GM23338 (cell line): ENCODE measurements at regions not wholly inside any gene's neighbourhood (a gene's known extent, or its start where the extent isn't known, plus 50 kb on each side); places are given as distances from the start of the nearest gene placed in this dataset.

Experiments used
- ATAC-seq: fragments of 200-7000 bp; cut with Tn5 transposase; 3 replicates; pipeline ENCODE4 v1.9.1; 2020
- DNase-seq: peaks from one replicate; pipeline ENCODE4 v3.0.0-alpha.2; 2015; ENCODE audit warnings: low spot score
- H2AFZ ChIP-seq: fragments of 200-600 bp; sonication (generic); 2 replicates; pipeline ENCODE4 v1.8.0; 2016; ENCODE audit warnings: antibody characterized with exemption, mild to moderate bottlenecking, moderate library complexity
- H3F3A ChIP-seq: fragments of 200-600 bp; sonication (generic); replicated peaks from 2 replicates; pipeline ENCODE4 v1.8.0; 2017; ENCODE audit warnings: antibody characterized with exemption, mixed run types, low read depth
- H3K27ac ChIP-seq: fragments of 200-600 bp; sonication (generic); 2 replicates; pipeline ENCODE4 v1.6.1; 2016; ENCODE audit warnings: low read depth
- H3K27me3 ChIP-seq: fragments of 200-600 bp; sonication (generic); 2 replicates; pipeline ENCODE4 v1.8.0; 2016; ENCODE audit warnings: mild to moderate bottlenecking, mixed run types, moderate library complexity; ENCODE audit not compliant: insufficient read depth
- H3K36me3 ChIP-seq: fragments of 200-600 bp; sonication (generic); 2 replicates; pipeline ENCODE4 v1.8.0; 2016; ENCODE audit warnings: mild to moderate bottlenecking; ENCODE audit not compliant: insufficient read depth
- H3K4me1 ChIP-seq: fragments of 200-600 bp; sonication (generic); 2 replicates; pipeline ENCODE4 v1.8.0; 2016; ENCODE audit warnings: mild to moderate bottlenecking, moderate library complexity; ENCODE audit not compliant: insufficient read depth
- H3K4me2 ChIP-seq: fragments of 200-600 bp; sonication (generic); 2 replicates; pipeline ENCODE4 v1.7.1; 2017; ENCODE audit warnings: mixed run types
- H3K4me3 ChIP-seq: fragments of 200-600 bp; sonication (generic); 2 replicates; pipeline ENCODE4 v1.6.1; 2016; ENCODE audit warnings: mixed run types
- H3K79me2 ChIP-seq: fragments of 200-600 bp; sonication (generic); replicated peaks from 2 replicates; pipeline ENCODE4 v1.8.0; 2017; ENCODE audit warnings: mild to moderate bottlenecking; ENCODE audit not compliant: insufficient read depth
- H3K9me2 ChIP-seq: fragments of 200-600 bp; sonication (generic); 2 replicates; pipeline ENCODE4 v1.8.0; 2017; ENCODE audit not compliant: insufficient read depth
- H4K20me1 ChIP-seq: fragments of 200-600 bp; sonication (generic); replicated peaks from 2 replicates; pipeline ENCODE4 v1.8.0; 2017; ENCODE audit warnings: mild to moderate bottlenecking; ENCODE audit not compliant: insufficient read depth
- H3K27ac Mint-ChIP-seq: 2 replicates; pipeline ENCODE4 v1.8.0; 2020; ENCODE audit warnings: inconsistent platforms, mild to moderate bottlenecking, moderate library complexity, mixed read lengths
- H3K27me3 Mint-ChIP-seq: 3 replicates; pipeline ENCODE4 v1.8.0; 2022; ENCODE audit warnings: low read depth, mild to moderate bottlenecking, moderate library complexity, mixed read lengths, inconsistent platforms; ENCODE audit not compliant: insufficient read depth, poor library complexity
- H3K36me3 Mint-ChIP-seq: 3 replicates; pipeline ENCODE4 v1.8.0; 2021; ENCODE audit warnings: low read depth, mild to moderate bottlenecking, inconsistent platforms, moderate library complexity, mixed read lengths
- H3K4me1 Mint-ChIP-seq: 3 replicates; pipeline ENCODE4 v1.8.0; 2020; ENCODE audit warnings: mild to moderate bottlenecking, inconsistent platforms, mixed read lengths
- H3K4me3 Mint-ChIP-seq: 3 replicates; pipeline ENCODE4 v1.8.0; 2021; ENCODE audit warnings: moderate library complexity, mild to moderate bottlenecking, inconsistent platforms, mixed read lengths
- H3K9me3 Mint-ChIP-seq: 3 replicates; pipeline ENCODE4 v1.8.0; 2020; ENCODE audit warnings: moderate library complexity, mild to moderate bottlenecking, inconsistent platforms, mixed read lengths
- CREB1 ChIP-seq: fragments of 250-450 bp; sonication (Bioruptor Pico); IDR thresholded peaks from 2 replicates; pipeline ENCODE4 v1.5.0; 2020; ENCODE audit warnings: low read depth, mild to moderate bottlenecking, moderate library complexity
- EZH2 ChIP-seq: fragments of 200-600 bp; sonication (generic); IDR thresholded peaks from one replicate; pipeline ENCODE4 v1.8.0; 2017; ENCODE audit warnings: antibody characterized with exemption, mild to moderate bottlenecking, low read depth; ENCODE audit not compliant: unreplicated experiment
- EZH2phosphoT487 ChIP-seq: fragments of 200-600 bp; sonication (generic); IDR thresholded peaks from one replicate; pipeline ENCODE4 v1.8.1; 2018; ENCODE audit warnings: antibody characterized with exemption; ENCODE audit not compliant: unreplicated experiment
- JUNB ChIP-seq: IDR thresholded peaks from one replicate; pipeline ENCODE4 v1.6.1; 2016; ENCODE audit warnings: antibody characterized with exemption; ENCODE audit not compliant: unreplicated experiment
- NANOG ChIP-seq: IDR thresholded peaks from 2 replicates; pipeline ENCODE4 v1.6.1; 2016; ENCODE audit warnings: antibody characterized with exemption, borderline replicate concordance
- POLR2AphosphoS5 ChIP-seq: IDR thresholded peaks from 2 replicates; pipeline ENCODE4 v1.6.1; 2016; ENCODE audit warnings: antibody characterized with exemption, low read depth
- ZNF114 ChIP-seq: fragments of 250-450 bp; sonication (Bioruptor Pico); IDR thresholded peaks from 2 replicates; pipeline ENCODE4 v1.5.0; 2020; ENCODE audit warnings: mild to moderate bottlenecking, moderate library complexity
- ZNF331 ChIP-seq: fragments of 250-450 bp; sonication (Bioruptor Pico); IDR thresholded peaks from 2 replicates; pipeline ENCODE4 v1.5.0; 2020; ENCODE audit warnings: low read depth, mild to moderate bottlenecking, moderate library complexity
- TF ChIP-seq, protein P1 (sequence below): IDR thresholded peaks from 2 replicates; pipeline ENCODE4 v1.6.1; 2016; ENCODE audit warnings: antibody characterized with exemption
- TF ChIP-seq, protein P2 (sequence below): fragments of 250-450 bp; sonication (Bioruptor Pico); IDR thresholded peaks from 2 replicates; pipeline ENCODE4 v1.5.0; 2020; ENCODE audit warnings: mild to moderate bottlenecking, moderate library complexity
- TF ChIP-seq, protein P3 (sequence below), 2 experiments: fragments of 200-600 bp in 1 of 2; sonication (generic) in 1 of 2; conservative IDR thresholded peaks; 2 replicates each; pipeline versions ENCODE4 v1.5.1 to v1.6.1; 2016 to 2017; ENCODE audit warnings: antibody characterized with exemption in 2 of 2, low read depth in 2 of 2, mild to moderate bottlenecking in 2 of 2, moderate library complexity in 1 of 2
- TF ChIP-seq, protein P4 (sequence below): IDR thresholded peaks from one replicate; pipeline ENCODE4 v1.6.1; 2018; ENCODE audit warnings: antibody characterized with exemption; ENCODE audit not compliant: unreplicated experiment

DNA sequence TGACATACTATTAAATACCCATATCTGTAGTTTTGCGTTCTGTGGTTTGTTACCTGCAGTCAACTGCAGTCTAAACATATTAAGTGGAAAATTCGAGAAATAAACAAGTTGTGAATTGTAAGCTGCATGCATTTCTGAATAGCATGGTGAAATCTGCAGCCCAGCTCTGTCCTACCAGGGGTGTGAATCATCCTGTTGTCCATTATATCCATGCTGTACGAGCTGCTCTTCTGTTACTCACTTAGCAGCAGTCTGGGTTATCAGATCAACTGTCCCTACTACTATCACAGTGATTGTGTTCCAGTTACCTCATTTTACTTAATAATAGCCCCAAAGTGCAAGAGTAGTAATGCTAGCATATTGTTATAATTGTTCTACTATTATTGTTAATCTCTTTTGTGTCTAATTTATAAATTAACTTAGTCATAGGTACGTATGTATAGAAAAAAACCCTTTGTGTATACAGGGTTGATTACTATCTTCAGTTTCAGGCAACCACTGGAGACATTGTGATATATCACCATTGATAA is 173.7 kb upstream of the FAT4 start (continued):
- TF ChIP-seq, protein P1, sequence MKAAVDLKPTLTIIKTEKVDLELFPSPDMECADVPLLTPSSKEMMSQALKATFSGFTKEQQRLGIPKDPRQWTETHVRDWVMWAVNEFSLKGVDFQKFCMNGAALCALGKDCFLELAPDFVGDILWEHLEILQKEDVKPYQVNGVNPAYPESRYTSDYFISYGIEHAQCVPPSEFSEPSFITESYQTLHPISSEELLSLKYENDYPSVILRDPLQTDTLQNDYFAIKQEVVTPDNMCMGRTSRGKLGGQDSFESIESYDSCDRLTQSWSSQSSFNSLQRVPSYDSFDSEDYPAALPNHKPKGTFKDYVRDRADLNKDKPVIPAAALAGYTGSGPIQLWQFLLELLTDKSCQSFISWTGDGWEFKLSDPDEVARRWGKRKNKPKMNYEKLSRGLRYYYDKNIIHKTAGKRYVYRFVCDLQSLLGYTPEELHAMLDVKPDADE: no peak

DNA sequence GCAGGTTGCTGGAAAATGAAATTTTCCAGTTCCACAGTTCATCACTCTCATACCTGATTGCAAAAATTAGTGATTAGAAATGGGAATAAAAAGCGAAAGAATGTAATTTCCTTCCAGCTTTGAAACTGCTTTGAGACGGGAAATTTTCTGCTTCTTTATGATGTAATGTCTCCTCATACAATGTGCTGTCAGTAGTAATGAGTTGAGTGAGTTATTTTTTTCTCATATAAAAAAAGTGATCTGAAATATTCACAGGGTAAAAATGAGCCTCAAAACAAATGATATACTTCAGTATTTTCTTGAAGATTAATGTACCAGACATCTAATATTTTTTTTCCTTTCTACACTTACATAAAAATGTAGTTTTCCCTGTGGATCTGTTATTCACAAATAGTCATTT is 179.1 kb upstream of the FAT4 start:
- H3F3A ChIP-seq: no peaks in the 10 kb centered on the region
- no peaks in the 10 kb centered on the region for H3K9me3 Mint-ChIP-seq
- H3K4me1 Mint-ChIP-seq: peaks cover 3% of the 10 kb centered on the region; the same call in 1 of the 3 replicates
- no peaks in the 10 kb centered on the region for H3K27me3 Mint-ChIP-seq
- no peaks in the 10 kb centered on the region for H4K20me1 ChIP-seq
- no peaks in the 10 kb centered on the region for H3K9me2 ChIP-seq
- H3K36me3 Mint-ChIP-seq: no peaks in the 10 kb centered on the region
- no peak overlapping the region for H3K4me2 ChIP-seq
- no peak overlapping the region for H3K27ac Mint-ChIP-seq
- H3K27me3 ChIP-seq: no peaks in the 10 kb centered on the region
- no peak for DNase-seq
- H3K27ac ChIP-seq: no peak overlapping the region
- H3K79me2 ChIP-seq: no peaks in the 10 kb centered on the region
- H3K4me3 ChIP-seq: no peak overlapping the region
- no peak overlapping the region for H2AFZ ChIP-seq
- TF ChIP-seq ZNF114 (CRISPR knock-in tag) (no peak), EZH2 (no peak), POLR2AphosphoS5 (no peak), NANOG (no peak), EZH2phosphoT487 (no peak), CREB1 (no peak), JUNB (no peak), ZNF331 (no peak)
- TF ChIP-seq, protein P2, sequence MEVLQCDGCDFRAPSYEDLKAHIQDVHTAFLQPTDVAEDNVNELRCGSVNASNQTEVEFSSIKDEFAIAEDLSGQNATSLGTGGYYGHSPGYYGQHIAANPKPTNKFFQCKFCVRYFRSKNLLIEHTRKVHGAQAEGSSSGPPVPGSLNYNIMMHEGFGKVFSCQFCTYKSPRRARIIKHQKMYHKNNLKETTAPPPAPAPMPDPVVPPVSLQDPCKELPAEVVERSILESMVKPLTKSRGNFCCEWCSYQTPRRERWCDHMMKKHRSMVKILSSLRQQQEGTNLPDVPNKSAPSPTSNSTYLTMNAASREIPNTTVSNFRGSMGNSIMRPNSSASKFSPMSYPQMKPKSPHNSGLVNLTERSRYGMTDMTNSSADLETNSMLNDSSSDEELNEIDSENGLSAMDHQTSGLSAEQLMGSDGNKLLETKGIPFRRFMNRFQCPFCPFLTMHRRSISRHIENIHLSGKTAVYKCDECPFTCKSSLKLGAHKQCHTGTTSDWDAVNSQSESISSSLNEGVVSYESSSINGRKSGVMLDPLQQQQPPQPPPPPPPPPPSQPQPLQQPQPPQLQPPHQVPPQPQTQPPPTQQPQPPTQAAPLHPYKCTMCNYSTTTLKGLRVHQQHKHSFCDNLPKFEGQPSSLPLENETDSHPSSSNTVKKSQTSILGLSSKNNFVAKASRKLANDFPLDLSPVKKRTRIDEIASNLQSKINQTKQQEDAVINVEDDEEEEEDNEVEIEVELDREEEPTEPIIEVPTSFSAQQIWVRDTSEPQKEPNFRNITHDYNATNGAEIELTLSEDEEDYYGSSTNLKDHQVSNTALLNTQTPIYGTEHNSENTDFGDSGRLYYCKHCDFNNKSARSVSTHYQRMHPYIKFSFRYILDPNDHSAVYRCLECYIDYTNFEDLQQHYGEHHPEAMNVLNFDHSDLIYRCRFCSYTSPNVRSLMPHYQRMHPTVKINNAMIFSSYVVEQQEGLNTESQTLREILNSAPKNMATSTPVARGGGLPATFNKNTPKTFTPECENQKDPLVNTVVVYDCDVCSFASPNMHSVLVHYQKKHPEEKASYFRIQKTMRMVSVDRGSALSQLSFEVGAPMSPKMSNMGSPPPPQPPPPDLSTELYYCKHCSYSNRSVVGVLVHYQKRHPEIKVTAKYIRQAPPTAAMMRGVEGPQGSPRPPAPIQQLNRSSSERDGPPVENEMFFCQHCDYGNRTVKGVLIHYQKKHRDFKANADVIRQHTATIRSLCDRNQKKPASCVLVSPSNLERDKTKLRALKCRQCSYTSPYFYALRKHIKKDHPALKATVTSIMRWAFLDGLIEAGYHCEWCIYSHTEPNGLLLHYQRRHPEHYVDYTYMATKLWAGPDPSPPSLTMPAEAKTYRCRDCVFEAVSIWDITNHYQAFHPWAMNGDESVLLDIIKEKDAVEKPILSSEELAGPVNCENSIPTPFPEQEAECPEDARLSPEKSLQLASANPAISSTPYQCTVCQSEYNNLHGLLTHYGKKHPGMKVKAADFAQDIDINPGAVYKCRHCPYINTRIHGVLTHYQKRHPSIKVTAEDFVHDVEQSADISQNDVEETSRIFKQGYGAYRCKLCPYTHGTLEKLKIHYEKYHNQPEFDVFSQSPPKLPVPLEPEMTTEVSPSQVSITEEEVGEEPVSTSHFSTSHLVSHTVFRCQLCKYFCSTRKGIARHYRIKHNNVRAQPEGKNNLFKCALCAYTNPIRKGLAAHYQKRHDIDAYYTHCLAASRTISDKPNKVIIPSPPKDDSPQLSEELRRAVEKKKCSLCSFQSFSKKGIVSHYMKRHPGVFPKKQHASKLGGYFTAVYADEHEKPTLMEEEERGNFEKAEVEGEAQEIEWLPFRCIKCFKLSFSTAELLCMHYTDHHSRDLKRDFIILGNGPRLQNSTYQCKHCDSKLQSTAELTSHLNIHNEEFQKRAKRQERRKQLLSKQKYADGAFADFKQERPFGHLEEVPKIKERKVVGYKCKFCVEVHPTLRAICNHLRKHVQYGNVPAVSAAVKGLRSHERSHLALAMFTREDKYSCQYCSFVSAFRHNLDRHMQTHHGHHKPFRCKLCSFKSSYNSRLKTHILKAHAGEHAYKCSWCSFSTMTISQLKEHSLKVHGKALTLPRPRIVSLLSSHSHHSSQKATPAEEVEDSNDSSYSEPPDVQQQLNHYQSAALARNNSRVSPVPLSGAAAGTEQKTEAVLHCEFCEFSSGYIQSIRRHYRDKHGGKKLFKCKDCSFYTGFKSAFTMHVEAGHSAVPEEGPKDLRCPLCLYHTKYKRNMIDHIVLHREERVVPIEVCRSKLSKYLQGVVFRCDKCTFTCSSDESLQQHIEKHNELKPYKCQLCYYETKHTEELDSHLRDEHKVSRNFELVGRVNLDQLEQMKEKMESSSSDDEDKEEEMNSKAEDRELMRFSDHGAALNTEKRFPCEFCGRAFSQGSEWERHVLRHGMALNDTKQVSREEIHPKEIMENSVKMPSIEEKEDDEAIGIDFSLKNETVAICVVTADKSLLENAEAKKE (CRISPR knock-in tag): no peak
- TF ChIP-seq, protein P1: no peak
- TF ChIP-seq, protein P3, sequence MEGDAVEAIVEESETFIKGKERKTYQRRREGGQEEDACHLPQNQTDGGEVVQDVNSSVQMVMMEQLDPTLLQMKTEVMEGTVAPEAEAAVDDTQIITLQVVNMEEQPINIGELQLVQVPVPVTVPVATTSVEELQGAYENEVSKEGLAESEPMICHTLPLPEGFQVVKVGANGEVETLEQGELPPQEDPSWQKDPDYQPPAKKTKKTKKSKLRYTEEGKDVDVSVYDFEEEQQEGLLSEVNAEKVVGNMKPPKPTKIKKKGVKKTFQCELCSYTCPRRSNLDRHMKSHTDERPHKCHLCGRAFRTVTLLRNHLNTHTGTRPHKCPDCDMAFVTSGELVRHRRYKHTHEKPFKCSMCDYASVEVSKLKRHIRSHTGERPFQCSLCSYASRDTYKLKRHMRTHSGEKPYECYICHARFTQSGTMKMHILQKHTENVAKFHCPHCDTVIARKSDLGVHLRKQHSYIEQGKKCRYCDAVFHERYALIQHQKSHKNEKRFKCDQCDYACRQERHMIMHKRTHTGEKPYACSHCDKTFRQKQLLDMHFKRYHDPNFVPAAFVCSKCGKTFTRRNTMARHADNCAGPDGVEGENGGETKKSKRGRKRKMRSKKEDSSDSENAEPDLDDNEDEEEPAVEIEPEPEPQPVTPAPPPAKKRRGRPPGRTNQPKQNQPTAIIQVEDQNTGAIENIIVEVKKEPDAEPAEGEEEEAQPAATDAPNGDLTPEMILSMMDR (conservative IDR thresholded peaks at IDR 0.05; ENCODE audit: low read depth in 2 of 2): no peak
- TF ChIP-seq, protein P4, sequence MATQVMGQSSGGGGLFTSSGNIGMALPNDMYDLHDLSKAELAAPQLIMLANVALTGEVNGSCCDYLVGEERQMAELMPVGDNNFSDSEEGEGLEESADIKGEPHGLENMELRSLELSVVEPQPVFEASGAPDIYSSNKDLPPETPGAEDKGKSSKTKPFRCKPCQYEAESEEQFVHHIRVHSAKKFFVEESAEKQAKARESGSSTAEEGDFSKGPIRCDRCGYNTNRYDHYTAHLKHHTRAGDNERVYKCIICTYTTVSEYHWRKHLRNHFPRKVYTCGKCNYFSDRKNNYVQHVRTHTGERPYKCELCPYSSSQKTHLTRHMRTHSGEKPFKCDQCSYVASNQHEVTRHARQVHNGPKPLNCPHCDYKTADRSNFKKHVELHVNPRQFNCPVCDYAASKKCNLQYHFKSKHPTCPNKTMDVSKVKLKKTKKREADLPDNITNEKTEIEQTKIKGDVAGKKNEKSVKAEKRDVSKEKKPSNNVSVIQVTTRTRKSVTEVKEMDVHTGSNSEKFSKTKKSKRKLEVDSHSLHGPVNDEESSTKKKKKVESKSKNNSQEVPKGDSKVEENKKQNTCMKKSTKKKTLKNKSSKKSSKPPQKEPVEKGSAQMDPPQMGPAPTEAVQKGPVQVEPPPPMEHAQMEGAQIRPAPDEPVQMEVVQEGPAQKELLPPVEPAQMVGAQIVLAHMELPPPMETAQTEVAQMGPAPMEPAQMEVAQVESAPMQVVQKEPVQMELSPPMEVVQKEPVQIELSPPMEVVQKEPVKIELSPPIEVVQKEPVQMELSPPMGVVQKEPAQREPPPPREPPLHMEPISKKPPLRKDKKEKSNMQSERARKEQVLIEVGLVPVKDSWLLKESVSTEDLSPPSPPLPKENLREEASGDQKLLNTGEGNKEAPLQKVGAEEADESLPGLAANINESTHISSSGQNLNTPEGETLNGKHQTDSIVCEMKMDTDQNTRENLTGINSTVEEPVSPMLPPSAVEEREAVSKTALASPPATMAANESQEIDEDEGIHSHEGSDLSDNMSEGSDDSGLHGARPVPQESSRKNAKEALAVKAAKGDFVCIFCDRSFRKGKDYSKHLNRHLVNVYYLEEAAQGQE: no peak
- no peak for ATAC-seq
- H3K36me3 ChIP-seq: no peaks in the 10 kb centered on the region
- no peak overlapping the region for H3K4me3 Mint-ChIP-seq
- H3K4me1 ChIP-seq: no peaks in the 10 kb centered on the region
